SK-N-SH (cell line): ENCODE measurements at regions not wholly inside any gene's neighbourhood (a gene's known extent, or its start where the extent isn't known, plus 50 kb on each side); places are given as distances from the start of the nearest gene placed in this dataset.

Source experiments
- GATA2 ChIP-seq: sonication (generic); formaldehyde crosslinking; IDR thresholded peaks from 2 replicates; pipeline ENCODE4 v1.5.0; 2020; ENCODE audit warnings: mild to moderate bottlenecking, missing genetic modification reagents
- MAX ChIP-seq: IDR thresholded peaks from 2 replicates; pipeline ENCODE4 v1.4.0; 2012; ENCODE audit warnings: low read depth
- MEF2A ChIP-seq: IDR thresholded peaks from 2 replicates; pipeline ENCODE4 v1.4.0; 2012; ENCODE audit warnings: low read depth, borderline replicate concordance
- RAD21 ChIP-seq: IDR thresholded peaks from 2 replicates; pipeline ENCODE4 v1.6.1; 2012; ENCODE audit warnings: mild to moderate bottlenecking, low read length
- SIN3A ChIP-seq: IDR thresholded peaks from 2 replicates; pipeline ENCODE4 v1.6.1; 2012; ENCODE audit warnings: low read depth, mild to moderate bottlenecking, low read length, moderate library complexity, borderline replicate concordance
- TCF12 ChIP-seq: IDR thresholded peaks from 2 replicates; pipeline ENCODE4 v1.4.0; 2012
- TF ChIP-seq, protein P1 (sequence below): fragments of 200-600 bp; sonication (generic); IDR thresholded peaks from 2 replicates; pipeline ENCODE4 v1.6.1; 2017; ENCODE audit warnings: antibody characterized with exemption, mild to moderate bottlenecking, moderate library complexity

GRCh38 chr1:75035536-75035935 lies 98.7 kb upstream of the LHX8 start:
- TF ChIP-seq MEF2A = no peak
- no peak for TF ChIP-seq TCF12
- no peak for TF ChIP-seq SIN3A
- TF ChIP-seq MAX = no peak
- TF ChIP-seq, protein P1, sequence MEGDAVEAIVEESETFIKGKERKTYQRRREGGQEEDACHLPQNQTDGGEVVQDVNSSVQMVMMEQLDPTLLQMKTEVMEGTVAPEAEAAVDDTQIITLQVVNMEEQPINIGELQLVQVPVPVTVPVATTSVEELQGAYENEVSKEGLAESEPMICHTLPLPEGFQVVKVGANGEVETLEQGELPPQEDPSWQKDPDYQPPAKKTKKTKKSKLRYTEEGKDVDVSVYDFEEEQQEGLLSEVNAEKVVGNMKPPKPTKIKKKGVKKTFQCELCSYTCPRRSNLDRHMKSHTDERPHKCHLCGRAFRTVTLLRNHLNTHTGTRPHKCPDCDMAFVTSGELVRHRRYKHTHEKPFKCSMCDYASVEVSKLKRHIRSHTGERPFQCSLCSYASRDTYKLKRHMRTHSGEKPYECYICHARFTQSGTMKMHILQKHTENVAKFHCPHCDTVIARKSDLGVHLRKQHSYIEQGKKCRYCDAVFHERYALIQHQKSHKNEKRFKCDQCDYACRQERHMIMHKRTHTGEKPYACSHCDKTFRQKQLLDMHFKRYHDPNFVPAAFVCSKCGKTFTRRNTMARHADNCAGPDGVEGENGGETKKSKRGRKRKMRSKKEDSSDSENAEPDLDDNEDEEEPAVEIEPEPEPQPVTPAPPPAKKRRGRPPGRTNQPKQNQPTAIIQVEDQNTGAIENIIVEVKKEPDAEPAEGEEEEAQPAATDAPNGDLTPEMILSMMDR = no peak
- TF ChIP-seq RAD21 = no peak
- TF ChIP-seq GATA2 = no peak
